HG03575 (cell line): ENCODE measurements at regions not wholly inside any gene's neighbourhood (a gene's known extent, or its start where the extent isn't known, plus 50 kb on each side); places are given as distances from the start of the nearest gene placed in this dataset.

Source experiments
- ATAC-seq: cut with Tn5 transposase; IDR thresholded peaks from one replicate; pipeline ENCODE4 v1.9.1; 2021; ENCODE audit not compliant: unreplicated experiment, insufficient number of reproducible peaks, low FRiP score; ENCODE audit errors: extremely low read depth

- ATAC-seq, result no peak
Observed at GRCh38 chr16:16850274-16850673, 471.3 kb downstream of the NPIPA7 start.

DNA sequence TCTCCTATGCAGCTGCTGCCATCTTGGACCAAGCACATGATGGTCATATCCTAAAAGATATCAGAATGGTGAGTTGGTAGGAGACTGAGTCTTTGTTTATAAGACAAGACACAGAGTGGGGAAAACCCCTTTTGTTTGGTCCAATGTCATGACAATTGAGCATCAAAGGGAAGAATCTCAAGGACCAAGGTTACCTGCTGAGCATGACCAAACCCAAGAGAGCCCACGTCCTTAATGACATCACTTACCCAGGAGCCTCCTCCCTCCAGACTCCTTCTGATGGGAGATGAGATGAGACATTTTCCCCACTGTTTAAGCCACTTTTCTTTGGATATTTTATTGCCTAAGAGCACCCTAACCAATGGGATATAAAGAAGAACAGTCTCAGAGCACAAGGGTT lies 478.1 kb downstream of the NPIPA7 start:
- ATAC-seq, result no peak

- ATAC-seq, result no peak
Observed at GRCh38 chr16:16857603-16858283, 478.8 kb downstream of the NPIPA7 start.

GRCh38 chr16:16861546-16861945 lies 482.6 kb downstream of the NPIPA7 start:
- ATAC-seq, result no peak

DNA sequence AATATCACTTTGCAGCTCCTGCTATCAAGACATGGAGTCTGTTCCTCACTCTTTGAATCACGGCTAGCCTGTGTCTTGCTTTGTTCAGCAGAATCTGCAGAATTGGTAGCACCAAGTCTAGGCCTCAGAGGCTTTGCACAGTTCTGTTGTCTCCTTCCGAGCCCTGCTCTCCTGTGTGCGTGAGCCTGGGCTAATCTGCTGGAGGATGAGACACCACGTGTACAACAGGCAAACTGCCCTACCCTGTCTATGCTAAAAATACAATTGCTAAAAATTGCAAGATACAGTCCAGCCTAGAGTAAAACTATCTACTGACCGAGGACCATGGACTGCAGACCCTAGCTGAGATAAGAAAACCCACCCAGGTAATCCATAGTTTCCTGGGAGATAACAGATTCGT lies 484.7 kb downstream of the NPIPA7 start:
- ATAC-seq, result no peak

GRCh38 chr16:16864536-16864935 lies 485.6 kb downstream of the NPIPA7 start:
- ATAC-seq, result no peak

DNA sequence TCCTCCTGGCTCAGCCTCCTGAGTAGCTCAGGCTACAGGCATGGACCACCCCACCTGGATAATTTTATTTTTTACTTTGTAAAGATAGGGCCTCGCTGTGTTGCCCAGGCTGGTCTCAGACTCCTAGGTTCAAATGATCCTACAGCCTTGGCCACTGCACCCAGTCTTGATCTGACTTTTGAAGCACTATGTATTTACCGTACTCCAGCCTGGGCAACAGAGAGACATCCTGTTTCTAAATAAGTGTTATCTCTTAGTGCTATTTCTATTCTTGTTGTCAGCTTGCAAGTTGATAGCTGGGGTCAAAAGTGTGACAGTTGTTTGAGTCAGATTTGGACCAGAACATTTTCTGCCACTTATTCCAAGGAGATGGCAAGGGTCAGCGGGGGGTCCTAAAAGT lies 486.4 kb downstream of the NPIPA7 start:
- ATAC-seq, result no peak

GRCh38 chr16:16867973-16868372 lies 489.0 kb downstream of the NPIPA7 start:
- ATAC-seq, result no peak

GRCh38 chr16:16868727-16869126 lies 489.8 kb downstream of the NPIPA7 start:
- no peak for ATAC-seq

- ATAC-seq, result no peak
Observed at GRCh38 chr16:16869746-16870145, 490.8 kb downstream of the NPIPA7 start.

GRCh38 chr16:16871196-16871595 lies 492.3 kb downstream of the NPIPA7 start:
- no peak for ATAC-seq

DNA sequence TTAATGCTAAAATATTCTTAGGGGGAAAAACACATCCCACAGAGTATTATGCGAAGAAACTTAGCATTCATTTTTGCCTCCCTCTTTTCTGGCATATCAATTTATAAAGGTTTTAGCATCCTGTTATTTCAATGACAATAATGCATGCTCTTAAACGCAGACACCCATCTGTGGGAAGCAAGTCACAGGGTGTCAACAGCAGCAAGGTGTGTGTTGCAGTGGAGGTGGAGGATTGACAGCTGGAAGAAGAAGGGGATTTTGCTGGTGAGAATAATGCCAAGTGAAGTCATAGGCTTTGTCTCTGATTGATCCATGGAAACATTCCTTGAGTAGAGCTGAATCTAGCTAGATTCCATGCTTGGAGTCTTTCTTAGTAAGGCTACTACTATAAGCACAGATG lies 498.1 kb downstream of the NPIPA7 start:
- ATAC-seq, result no peak

DNA sequence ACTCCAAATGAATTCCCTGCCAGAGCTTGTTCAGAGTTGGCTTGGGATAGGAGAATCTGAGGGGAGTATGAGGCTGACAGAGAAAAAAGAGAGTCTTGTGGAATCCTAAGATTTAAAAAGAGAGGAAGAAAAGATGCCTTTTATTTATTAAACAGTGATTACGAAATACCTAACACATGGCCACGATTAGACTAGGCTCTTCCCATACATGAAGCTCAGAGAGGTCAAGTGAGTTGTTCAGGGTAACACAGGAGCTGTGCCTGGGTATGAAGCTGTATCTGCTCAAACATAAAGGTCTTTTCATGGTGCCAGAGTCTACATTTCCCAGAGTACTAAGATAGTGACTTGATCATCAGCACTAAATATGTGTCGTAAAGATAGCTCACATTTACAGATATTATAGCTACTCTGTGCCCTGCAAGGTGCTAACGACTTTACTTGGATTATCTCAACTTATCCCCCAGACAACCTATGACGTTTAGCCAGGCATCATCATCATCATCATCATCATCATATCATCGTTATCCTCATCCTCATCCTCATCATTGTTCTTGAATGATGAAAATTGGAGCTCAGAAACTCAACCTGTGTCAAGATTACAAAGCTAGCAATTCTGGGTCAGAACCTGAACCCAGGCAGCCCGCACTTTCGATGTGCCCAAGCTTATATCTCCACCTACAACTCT lies 500.8 kb downstream of the NPIPA7 start:
- ATAC-seq, result no peak

DNA sequence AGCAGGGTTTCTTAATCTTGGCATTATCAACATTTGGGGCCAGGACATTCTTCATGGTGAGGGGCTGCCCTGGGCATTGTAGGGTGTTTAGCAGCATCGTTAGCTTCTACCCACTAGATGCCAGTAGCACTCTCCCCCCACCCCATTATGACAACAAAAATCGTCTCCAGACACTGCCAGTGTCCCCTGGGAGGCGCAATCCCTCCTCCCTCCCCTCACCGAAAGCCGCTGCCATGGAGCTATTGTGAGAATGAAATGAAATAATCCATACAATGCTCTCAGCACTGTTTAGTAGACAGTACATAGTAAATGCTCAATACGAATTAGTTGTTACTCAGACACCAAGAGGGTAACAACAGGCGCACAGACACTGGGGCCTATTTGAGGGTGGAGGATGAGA lies 502.9 kb downstream of the NPIPA7 start:
- ATAC-seq, result no peak

DNA sequence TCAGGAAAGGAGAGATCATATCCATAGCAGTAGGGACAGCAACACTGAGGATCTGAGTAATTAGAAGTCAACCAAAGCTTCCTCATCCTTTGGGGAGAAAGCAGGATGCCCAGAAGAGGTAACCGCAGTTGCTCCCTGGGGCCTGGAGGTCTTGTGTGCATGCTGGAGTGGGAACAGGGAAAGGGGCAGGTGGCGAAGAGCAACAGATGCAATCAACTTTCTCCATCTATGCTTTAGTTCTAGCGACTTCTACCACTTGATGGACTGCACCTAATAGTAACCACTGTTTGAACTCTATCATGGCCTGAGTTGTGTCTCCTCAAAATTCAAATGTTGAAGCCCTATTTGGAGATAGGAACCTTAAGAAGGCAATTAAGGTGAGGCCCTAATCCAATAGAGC lies 503.8 kb downstream of the NPIPA7 start:
- no peak for ATAC-seq

DNA sequence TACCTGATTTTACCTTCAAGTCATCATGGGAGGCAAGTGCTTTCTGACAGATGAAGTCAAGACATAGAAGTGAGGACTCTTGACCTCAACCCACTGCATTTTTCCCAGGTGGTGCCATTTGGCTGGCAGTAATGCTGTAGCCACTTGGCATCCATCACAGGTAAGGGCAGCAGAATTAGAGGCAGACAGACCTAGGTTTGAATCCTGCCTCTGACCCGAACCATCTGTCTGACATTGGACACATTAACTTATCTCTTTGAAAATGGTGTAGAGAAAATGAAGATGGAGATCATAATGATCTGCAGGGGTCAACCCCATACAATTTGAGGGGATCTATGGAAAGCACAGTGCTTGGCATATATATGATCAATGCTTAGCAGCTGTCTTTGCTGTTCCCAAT lies 505.5 kb downstream of the NPIPA7 start:
- no peak for ATAC-seq

GRCh38 chr16:16887193-16887592 lies 508.3 kb downstream of the NPIPA7 start:
- no peak for ATAC-seq

- ATAC-seq, result no peak
Observed at GRCh38 chr16:16890964-16891363, 512.0 kb downstream of the NPIPA7 start.

GRCh38 chr16:16904601-16905000 lies 525.7 kb downstream of the NPIPA7 start:
- ATAC-seq, result no peak

DNA sequence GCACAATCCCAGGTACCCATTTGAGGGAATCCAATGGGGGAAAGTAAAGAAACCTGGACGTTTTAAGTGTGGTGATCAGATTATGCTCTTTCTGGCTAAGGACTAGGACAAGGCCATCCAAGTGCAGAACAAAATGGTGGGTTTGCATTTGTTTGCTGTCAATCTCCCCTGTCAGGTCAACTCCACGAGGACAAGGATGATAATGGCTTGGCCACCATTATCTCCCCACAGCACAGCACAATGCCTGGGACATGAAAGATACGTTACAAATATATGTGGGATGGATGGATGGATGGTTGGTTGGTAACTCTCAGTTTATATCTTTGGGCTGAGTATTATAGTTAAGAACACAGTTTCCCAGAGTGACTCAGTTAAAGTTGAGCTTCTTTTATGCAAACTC lies 526.9 kb downstream of the NPIPA7 start:
- no peak for ATAC-seq

- ATAC-seq, result no peak
Observed at GRCh38 chr16:16907089-16907488, 528.1 kb downstream of the NPIPA7 start.
